Progenitor cell of endocrine pancreas (in vitro differentiated cells): ENCODE measurements at regions not wholly inside any gene's neighbourhood (a gene's known extent, or its start where the extent isn't known, plus 50 kb on each side); places are given as distances from the start of the nearest gene placed in this dataset.

Source experiments
- DNase-seq: peaks from one replicate; pipeline ENCODE4 v3.0.0; 2021; ENCODE audit warnings: low spot score; ENCODE audit not compliant: unreplicated experiment
- H3K27ac Mint-ChIP-seq: 2 replicates; pipeline ENCODE4 v1.8.0; 2021; ENCODE audit warnings: mild to moderate bottlenecking, moderate library complexity, mixed read lengths
- H3K27me3 Mint-ChIP-seq: 2 replicates; pipeline ENCODE4 v1.8.0; 2021; ENCODE audit warnings: mixed read lengths
- H3K36me3 Mint-ChIP-seq: 2 replicates; pipeline ENCODE4 v1.8.0; 2022; ENCODE audit warnings: mixed read lengths; ENCODE audit not compliant: insufficient read depth
- H3K4me1 Mint-ChIP-seq: 2 replicates; pipeline ENCODE4 v1.8.0; 2021; ENCODE audit warnings: low read depth, mixed read lengths
- H3K4me3 Mint-ChIP-seq: 2 replicates; pipeline ENCODE4 v1.8.0; 2021; ENCODE audit warnings: low read depth, mild to moderate bottlenecking, moderate library complexity, mixed read lengths
- H3K9me3 Mint-ChIP-seq: 2 replicates; pipeline ENCODE4 v1.8.0; 2021; ENCODE audit warnings: low read depth, mixed read lengths
- CTCF ChIP-seq: fragments of 200-600 bp; sonication (generic); IDR thresholded peaks from one replicate; pipeline ENCODE4 v1.5.0; 2021; ENCODE audit warnings: antibody characterized with exemption, mild to moderate bottlenecking; ENCODE audit not compliant: unreplicated experiment

DNA sequence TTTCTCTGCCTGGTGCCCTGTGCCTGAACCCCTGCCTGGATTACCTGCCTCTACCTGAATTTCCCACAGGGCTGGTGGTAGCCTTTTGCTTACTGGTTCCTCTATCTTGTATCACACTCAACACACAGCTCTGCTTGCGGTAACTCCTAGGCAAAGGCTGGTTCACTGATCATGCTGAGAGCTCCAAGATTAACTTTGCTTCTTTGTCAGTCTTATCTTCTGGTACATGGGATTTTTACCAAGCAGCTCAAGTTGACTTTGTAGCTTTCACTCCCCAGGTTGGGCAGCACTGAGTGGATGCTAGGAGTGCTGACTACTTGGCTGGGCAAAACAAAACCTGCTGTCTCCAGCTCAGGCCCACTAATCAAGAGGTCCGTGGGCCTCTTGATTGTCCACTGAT is 145.9 kb upstream of the GLRA1 start:
- peaks cover 6% of the 10 kb centered on the region for H3K4me1 Mint-ChIP-seq
- H3K9me3 Mint-ChIP-seq = no peaks in the 10 kb centered on the region
- peaks cover 15% of the 10 kb centered on the region for H3K27me3 Mint-ChIP-seq
- no peak overlapping the region for H3K27ac Mint-ChIP-seq
- no peak for DNase-seq
- H3K4me3 Mint-ChIP-seq = no peak overlapping the region
- TF ChIP-seq CTCF = no peak
- H3K36me3 Mint-ChIP-seq = no peaks in the 10 kb centered on the region

- H3K27me3 Mint-ChIP-seq = no peaks in the 10 kb centered on the region
- TF ChIP-seq CTCF = no peak
- no peak overlapping the region for H3K27ac Mint-ChIP-seq
- no peaks in the 10 kb centered on the region for H3K36me3 Mint-ChIP-seq
- H3K4me1 Mint-ChIP-seq = peaks cover 6% of the 10 kb centered on the region
- H3K4me3 Mint-ChIP-seq = no peak overlapping the region
- no peak for DNase-seq
- H3K9me3 Mint-ChIP-seq = no peaks in the 10 kb centered on the region
Observed at GRCh38 chr5:152066784-152067183, 142.1 kb upstream of the GLRA1 start.

- no peak for DNase-seq
- Mint-ChIP-seq H3K4me3 (no peak overlapping the region), H3K9me3 (no peaks in the 10 kb centered on the region), H3K27ac (no peak overlapping the region), H3K27me3 (peaks cover under 1% of the 10 kb centered on the region), H3K4me1 (peaks cover 6% of the 10 kb centered on the region), H3K36me3 (no peaks in the 10 kb centered on the region)
- no peak for TF ChIP-seq CTCF
Observed at GRCh38 chr5:152063004-152063403, 138.4 kb upstream of the GLRA1 start.

- no peak for DNase-seq
- Mint-ChIP-seq H3K27me3 (peaks cover 6% of the 10 kb centered on the region), H3K4me1 (peaks cover 4% of the 10 kb centered on the region)
Observed at GRCh38 chr5:152061095-152061494, 136.4 kb upstream of the GLRA1 start.

DNA sequence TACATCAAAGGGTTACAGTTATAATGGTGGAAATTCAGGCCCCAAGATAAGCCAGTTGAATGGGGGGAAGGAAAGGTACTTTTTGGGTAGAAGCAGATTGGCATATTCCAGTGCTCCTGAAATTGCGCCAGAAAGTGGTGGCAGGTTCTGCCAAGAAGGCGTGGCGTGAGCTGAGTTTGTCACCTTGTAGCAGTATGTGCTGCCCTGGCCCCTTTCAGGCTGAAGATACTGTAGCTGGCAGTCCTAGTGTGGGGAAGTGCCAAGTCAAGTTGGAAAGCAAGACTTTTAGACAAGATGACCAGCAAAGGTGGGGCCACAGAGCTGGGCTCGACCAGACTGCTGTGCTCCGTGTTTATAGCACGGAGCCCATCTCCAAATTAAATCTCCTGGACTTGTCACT is 133.6 kb upstream of the GLRA1 start:
- no peaks in the 10 kb centered on the region for H3K4me1 Mint-ChIP-seq
- no peak overlapping the region for H3K4me3 Mint-ChIP-seq
- H3K9me3 Mint-ChIP-seq = no peaks in the 10 kb centered on the region
- no peak for TF ChIP-seq CTCF
- no peak for DNase-seq
- H3K36me3 Mint-ChIP-seq = no peaks in the 10 kb centered on the region
- H3K27ac Mint-ChIP-seq = no peak overlapping the region
- H3K27me3 Mint-ChIP-seq = peaks cover 6% of the 10 kb centered on the region

More at GRCh38 chr5:152061095-152061494, 136.4 kb upstream of the GLRA1 start:
- Mint-ChIP-seq H3K27ac (no peak overlapping the region), H3K36me3 (no peaks in the 10 kb centered on the region), H3K9me3 (no peaks in the 10 kb centered on the region), H3K4me3 (no peak overlapping the region)
- no peak for TF ChIP-seq CTCF

DNA sequence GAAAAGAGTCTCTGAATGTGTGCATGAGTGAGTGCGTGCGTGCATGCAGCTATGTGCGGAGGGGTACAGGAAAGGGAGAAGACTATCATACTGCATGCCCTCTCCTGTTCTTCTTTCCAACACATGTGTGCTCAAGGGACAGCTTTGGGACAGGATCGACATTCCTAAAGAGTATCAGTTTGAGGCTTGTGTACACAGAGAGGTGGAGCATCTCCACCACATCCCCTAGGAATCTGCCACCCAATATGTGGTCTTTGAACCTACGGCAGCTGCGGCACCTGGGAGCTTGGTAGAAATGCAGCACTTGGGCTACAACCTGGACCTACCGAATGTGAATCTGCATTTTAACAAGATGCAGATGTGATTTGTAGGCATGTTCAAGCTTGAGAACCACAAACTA is 132.3 kb upstream of the GLRA1 start:
- no peak overlapping the region for H3K27ac Mint-ChIP-seq
- H3K4me3 Mint-ChIP-seq = no peak overlapping the region
- DNase-seq = no peak
- no peaks in the 10 kb centered on the region for H3K4me1 Mint-ChIP-seq
- no peaks in the 10 kb centered on the region for H3K36me3 Mint-ChIP-seq
- peaks cover 10% of the 10 kb centered on the region for H3K27me3 Mint-ChIP-seq
- no peak for TF ChIP-seq CTCF
- H3K9me3 Mint-ChIP-seq = no peaks in the 10 kb centered on the region
